IPS-18a (cell line): ENCODE measurements at regions not wholly inside any gene's neighbourhood (a gene's known extent, or its start where the extent isn't known, plus 50 kb on each side); places are given as distances from the start of the nearest gene placed in this dataset.

Experiments
- H3K27ac ChIP-seq: one replicate; pipeline ENCODE4 v1.5.1; 2013; ENCODE audit warnings: low read length
- H3K27me3 ChIP-seq: one replicate; pipeline ENCODE4 v1.6.1; 2013; ENCODE audit warnings: mild to moderate bottlenecking, low read length; ENCODE audit not compliant: control insufficient read depth, insufficient read depth
- H3K36me3 ChIP-seq: one replicate; pipeline ENCODE4 v1.6.1; 2013; ENCODE audit warnings: low read depth, low read length; ENCODE audit not compliant: control insufficient read depth
- H3K4me1 ChIP-seq: one replicate; pipeline ENCODE4 v1.6.1; 2013; ENCODE audit warnings: low read depth, low read length; ENCODE audit not compliant: control insufficient read depth
- H3K4me3 ChIP-seq: one replicate; pipeline ENCODE4 v1.5.1; 2013; ENCODE audit warnings: low read length
- H3K9ac ChIP-seq: one replicate; pipeline ENCODE4 v1.6.1; 2013; ENCODE audit warnings: mild to moderate bottlenecking, low read length, moderate library complexity
- H3K9me3 ChIP-seq: one replicate; pipeline ENCODE4 v1.6.1; 2013; ENCODE audit warnings: low read depth, low read length; ENCODE audit not compliant: control insufficient read depth

- peaks cover 13% of the 10 kb centered on the region for H3K4me1 ChIP-seq
- no peaks in the 10 kb centered on the region for H3K27me3 ChIP-seq
- H3K9me3 ChIP-seq, result peaks cover 10% of the 10 kb centered on the region
- no peak overlapping the region for H3K4me3 ChIP-seq
- H3K9ac ChIP-seq, result no peak overlapping the region
- H3K36me3 ChIP-seq, result no peaks in the 10 kb centered on the region
- no peak overlapping the region for H3K27ac ChIP-seq
Observed at GRCh38 chr5:67681703-67682102, 485.1 kb upstream of the CD180 start.

DNA sequence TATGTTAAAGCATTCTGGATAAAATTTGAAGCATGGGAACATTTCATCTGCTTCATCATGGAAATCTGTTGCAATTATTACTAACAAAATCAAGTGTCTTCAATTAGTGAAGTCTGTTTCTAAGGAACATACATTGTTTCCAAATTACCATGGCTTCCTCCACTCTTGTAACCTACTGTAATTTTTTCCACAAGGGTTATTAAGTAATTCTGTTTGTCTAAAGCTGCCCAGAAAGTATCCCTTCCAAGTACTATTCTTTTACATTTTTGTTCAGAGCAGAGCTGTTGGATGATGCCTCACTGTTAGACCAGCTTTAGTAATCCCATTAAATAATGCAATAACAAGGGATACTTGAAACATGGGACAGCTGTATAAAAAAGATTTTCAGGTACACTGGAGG lies 483.5 kb upstream of the CD180 start:
- Histone ChIP-seq H3K4me1 (peaks cover 13% of the 10 kb centered on the region), H3K27me3 (no peaks in the 10 kb centered on the region), H3K4me3 (no peak overlapping the region), H3K9ac (no peak overlapping the region), H3K27ac (no peak overlapping the region), H3K9me3 (peaks cover 7% of the 10 kb centered on the region), H3K36me3 (no peaks in the 10 kb centered on the region)

GRCh38 chr5:67679184-67679841 lies 482.7 kb upstream of the CD180 start:
- Histone ChIP-seq H3K4me3 (no peak overlapping the region), H3K4me1 (peaks cover 14% of the 10 kb centered on the region), H3K27me3 (no peaks in the 10 kb centered on the region), H3K36me3 (no peaks in the 10 kb centered on the region), H3K9me3 (peaks cover 4% of the 10 kb centered on the region), H3K9ac (no peak overlapping the region), H3K27ac (no peak overlapping the region)

DNA sequence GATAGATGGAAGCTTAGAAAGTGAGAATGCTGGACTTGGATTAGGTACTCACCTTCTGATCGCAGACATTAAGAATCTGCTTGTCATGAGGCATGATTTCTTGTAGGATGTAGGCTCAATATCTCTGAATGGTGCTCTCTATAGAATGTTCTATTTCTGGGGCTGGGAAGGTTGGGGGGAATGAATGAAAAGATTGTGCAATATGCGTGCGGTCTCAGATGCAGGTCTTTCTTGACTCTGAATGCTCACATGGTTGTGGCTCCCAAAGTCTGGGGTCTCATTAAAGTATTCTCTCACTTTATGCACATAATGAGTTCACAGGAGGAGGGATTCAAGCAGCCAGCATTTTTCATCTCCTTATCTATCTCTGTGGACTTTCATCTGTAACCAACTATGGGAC lies 482.0 kb upstream of the CD180 start:
- H3K36me3 ChIP-seq, result no peaks in the 10 kb centered on the region
- H3K4me1 ChIP-seq, result peaks cover 15% of the 10 kb centered on the region
- no peaks in the 10 kb centered on the region for H3K27me3 ChIP-seq
- no peaks in the 10 kb centered on the region for H3K9me3 ChIP-seq
- H3K27ac ChIP-seq, result no peak overlapping the region
- no peak overlapping the region for H3K9ac ChIP-seq
- H3K4me3 ChIP-seq, result no peak overlapping the region

- H3K9ac ChIP-seq, result no peak overlapping the region
Observed at GRCh38 chr5:67677422-67677970, 480.9 kb upstream of the CD180 start.

DNA sequence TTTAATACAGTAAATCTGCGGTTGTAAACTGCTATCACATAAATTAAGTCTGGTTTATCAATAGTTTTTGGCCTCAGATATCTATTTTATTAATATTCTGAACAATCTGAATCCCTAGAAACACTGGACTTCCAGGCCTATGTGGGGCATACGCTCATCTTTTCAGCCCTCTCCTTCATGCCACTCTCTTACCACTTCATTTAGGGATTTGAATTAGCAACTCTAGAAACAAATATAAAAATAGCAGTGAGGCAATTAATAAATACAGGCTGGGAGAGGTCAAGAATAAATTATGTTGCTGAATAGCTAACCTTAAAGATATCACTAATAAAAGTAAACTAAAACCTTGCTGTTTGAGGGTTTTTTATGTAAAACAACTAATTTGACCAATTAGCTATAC lies 480.3 kb upstream of the CD180 start:
- Histone ChIP-seq H3K27me3 (no peaks in the 10 kb centered on the region), H3K9ac (no peak overlapping the region), H3K9me3 (no peaks in the 10 kb centered on the region), H3K36me3 (no peaks in the 10 kb centered on the region), H3K4me1 (peaks cover 15% of the 10 kb centered on the region), H3K4me3 (no peak overlapping the region), H3K27ac (no peak overlapping the region)

More at GRCh38 chr5:67677422-67677970, 480.9 kb upstream of the CD180 start:
- Histone ChIP-seq H3K4me3 (no peak overlapping the region), H3K4me1 (peaks cover 15% of the 10 kb centered on the region), H3K27ac (no peak overlapping the region), H3K9me3 (no peaks in the 10 kb centered on the region), H3K27me3 (no peaks in the 10 kb centered on the region), H3K36me3 (no peaks in the 10 kb centered on the region)

GRCh38 chr5:67674159-67674655 lies 477.6 kb upstream of the CD180 start:
- no peaks in the 10 kb centered on the region for H3K9me3 ChIP-seq
- no peak overlapping the region for H3K9ac ChIP-seq
- H3K27ac ChIP-seq, result no peak overlapping the region
- H3K27me3 ChIP-seq, result no peaks in the 10 kb centered on the region
- no peak overlapping the region for H3K4me3 ChIP-seq
- H3K36me3 ChIP-seq, result no peaks in the 10 kb centered on the region
- peaks cover 12% of the 10 kb centered on the region for H3K4me1 ChIP-seq

- Histone ChIP-seq H3K36me3 (no peaks in the 10 kb centered on the region), H3K27ac (no peak overlapping the region), H3K9ac (no peak overlapping the region), H3K4me3 (no peak overlapping the region), H3K9me3 (no peaks in the 10 kb centered on the region), H3K27me3 (no peaks in the 10 kb centered on the region), H3K4me1 (peaks cover 6% of the 10 kb centered on the region)
Observed at GRCh38 chr5:67673618-67674017, 477.0 kb upstream of the CD180 start.

DNA sequence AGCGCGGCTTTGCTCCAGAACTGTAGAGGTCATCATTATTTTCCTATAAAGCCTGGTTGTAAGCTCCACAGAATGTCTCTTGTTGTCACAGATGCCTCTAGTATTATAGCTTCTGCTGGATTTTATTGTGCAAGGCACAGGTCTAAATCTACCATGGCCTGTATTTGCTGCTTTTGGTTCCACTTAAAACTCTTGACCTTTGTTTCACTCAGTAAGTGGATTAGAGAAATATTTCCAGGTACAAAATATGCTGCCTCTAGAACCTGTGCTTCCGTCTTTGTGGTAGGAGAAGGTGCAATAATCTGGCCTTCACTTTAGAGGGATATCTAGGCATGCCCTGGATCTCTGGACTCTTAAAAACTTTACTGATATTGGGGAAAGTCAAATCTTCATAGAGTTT lies 476.6 kb upstream of the CD180 start:
- peaks cover 2% of the 10 kb centered on the region for H3K4me1 ChIP-seq
- no peak overlapping the region for H3K4me3 ChIP-seq
- no peak overlapping the region for H3K9ac ChIP-seq
- no peak overlapping the region for H3K27ac ChIP-seq
- no peaks in the 10 kb centered on the region for H3K36me3 ChIP-seq
- no peaks in the 10 kb centered on the region for H3K27me3 ChIP-seq
- no peaks in the 10 kb centered on the region for H3K9me3 ChIP-seq

DNA sequence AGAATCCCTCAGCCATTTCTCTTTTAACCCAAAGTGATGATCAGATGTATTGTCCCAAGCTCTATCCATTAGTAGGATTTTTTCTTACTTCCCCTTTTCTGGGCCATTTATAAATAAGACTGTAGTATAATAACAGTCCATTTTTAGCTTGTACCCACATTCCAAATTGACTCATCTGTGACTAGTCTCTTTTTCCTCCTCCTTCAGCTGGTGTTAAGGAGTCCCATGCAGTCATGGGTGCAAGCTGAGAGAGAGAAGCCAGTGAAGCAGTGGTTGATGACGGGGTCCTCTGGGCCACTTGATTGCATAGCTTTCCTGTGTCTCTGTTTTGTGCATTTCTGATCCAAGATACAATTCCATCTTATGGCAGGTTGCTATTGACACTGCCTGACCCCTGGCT lies 476.0 kb upstream of the CD180 start:
- no peaks in the 10 kb centered on the region for H3K9me3 ChIP-seq
- H3K27ac ChIP-seq, result no peak overlapping the region
- no peaks in the 10 kb centered on the region for H3K36me3 ChIP-seq
- H3K9ac ChIP-seq, result no peak overlapping the region
- H3K4me1 ChIP-seq, result peaks cover 2% of the 10 kb centered on the region
- no peaks in the 10 kb centered on the region for H3K27me3 ChIP-seq
- H3K4me3 ChIP-seq, result no peak overlapping the region

DNA sequence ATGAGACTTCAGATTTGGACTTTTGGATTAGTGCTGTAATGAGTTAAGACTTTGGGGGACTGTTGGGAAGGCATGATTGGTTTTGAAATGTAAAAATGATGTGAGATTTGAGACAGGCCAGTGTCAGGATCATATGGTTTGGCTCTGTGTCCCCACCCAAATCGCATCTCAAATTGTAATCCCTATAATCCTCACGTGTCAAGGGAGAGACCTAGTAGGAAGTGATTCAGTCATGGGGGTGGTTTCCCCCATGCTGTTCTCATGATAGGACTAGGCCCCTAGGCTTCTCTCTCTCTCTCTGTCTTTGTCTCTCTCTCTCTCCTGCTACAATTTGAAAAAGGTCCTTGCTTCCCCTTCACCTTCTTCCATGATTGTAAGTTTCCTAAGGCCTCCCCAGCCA lies 473.3 kb upstream of the CD180 start:
- Histone ChIP-seq H3K36me3 (no peaks in the 10 kb centered on the region), H3K27me3 (no peaks in the 10 kb centered on the region), H3K4me3 (no peak overlapping the region), H3K9me3 (peaks cover 10% of the 10 kb centered on the region), H3K9ac (no peak overlapping the region), H3K4me1 (peaks cover 2% of the 10 kb centered on the region), H3K27ac (no peak overlapping the region)

GRCh38 chr5:67660149-67660548 lies 463.6 kb upstream of the CD180 start:
- Histone ChIP-seq H3K36me3 (no peaks in the 10 kb centered on the region), H3K9me3 (no peaks in the 10 kb centered on the region), H3K27me3 (no peaks in the 10 kb centered on the region), H3K9ac (no peak overlapping the region), H3K4me1 (no peaks in the 10 kb centered on the region), H3K27ac (no peak overlapping the region), H3K4me3 (no peak overlapping the region)
